Breast epithelium (tissue), 3 donors: ENCODE measurements at regions not wholly inside any gene's neighbourhood (a gene's known extent, or its start where the extent isn't known, plus 50 kb on each side); places are given as distances from the start of the nearest gene placed in this dataset.

Source experiments
- POLR2A ChIP-seq: fragments of 450-650 bp; IDR thresholded peaks from one replicate; pipeline ENCODE4 v1.6.1; 2016; ENCODE audit warnings: antibody characterized with exemption, mild to moderate bottlenecking, moderate library complexity
- POLR2AphosphoS5 ChIP-seq, 3 donors: sonication (generic); formaldehyde crosslinking; IDR thresholded peaks; one replicate each; pipeline ENCODE4 v1.6.1; 2017; ENCODE audit warnings: antibody characterized with exemption in 3 of 3
- TF ChIP-seq, protein P1 (sequence below), 3 donors: fragments of 450-650 bp; IDR thresholded peaks; one replicate each; pipeline ENCODE4 v1.5.1; 2016 to 2017; ENCODE audit warnings: antibody characterized with exemption in 3 of 3, mild to moderate bottlenecking in 3 of 3, moderate library complexity in 3 of 3

DNA sequence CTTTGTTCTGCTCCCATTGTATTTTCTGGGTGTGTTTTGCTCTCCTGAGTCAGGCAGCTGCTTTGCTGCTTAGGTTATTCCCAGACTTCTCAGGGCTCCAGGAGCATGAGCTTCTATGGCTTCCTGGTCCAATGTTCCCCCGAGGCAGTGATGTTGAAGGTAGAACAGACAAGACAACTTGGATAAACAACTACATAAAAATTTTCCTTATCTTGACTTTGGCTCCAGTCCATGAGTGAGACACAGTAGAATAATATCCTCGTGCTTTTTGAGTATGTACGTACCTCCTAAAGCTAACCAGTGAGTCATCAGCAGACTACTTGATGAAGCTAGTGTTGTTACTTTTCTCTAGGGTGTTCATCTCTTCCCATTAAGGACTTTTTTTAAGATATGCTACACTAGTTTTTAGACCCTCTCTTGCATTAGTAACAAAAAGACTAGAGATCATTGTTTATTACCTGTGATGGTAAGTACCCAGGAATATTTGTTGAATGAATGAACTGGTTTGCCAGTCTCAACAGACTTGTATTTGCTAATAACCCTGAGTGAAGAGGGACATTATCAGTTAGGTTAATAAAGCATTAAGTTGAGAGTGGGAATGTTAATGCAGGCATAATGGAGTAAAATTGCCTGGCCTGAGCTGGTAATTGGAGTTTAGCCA lies 131.9 kb downstream of the FHIP1A start:
- TF ChIP-seq POLR2A = no peak
- TF ChIP-seq, protein P1, sequence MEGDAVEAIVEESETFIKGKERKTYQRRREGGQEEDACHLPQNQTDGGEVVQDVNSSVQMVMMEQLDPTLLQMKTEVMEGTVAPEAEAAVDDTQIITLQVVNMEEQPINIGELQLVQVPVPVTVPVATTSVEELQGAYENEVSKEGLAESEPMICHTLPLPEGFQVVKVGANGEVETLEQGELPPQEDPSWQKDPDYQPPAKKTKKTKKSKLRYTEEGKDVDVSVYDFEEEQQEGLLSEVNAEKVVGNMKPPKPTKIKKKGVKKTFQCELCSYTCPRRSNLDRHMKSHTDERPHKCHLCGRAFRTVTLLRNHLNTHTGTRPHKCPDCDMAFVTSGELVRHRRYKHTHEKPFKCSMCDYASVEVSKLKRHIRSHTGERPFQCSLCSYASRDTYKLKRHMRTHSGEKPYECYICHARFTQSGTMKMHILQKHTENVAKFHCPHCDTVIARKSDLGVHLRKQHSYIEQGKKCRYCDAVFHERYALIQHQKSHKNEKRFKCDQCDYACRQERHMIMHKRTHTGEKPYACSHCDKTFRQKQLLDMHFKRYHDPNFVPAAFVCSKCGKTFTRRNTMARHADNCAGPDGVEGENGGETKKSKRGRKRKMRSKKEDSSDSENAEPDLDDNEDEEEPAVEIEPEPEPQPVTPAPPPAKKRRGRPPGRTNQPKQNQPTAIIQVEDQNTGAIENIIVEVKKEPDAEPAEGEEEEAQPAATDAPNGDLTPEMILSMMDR (IDR thresholded peaks at IDR 0.05) = no peak
- TF ChIP-seq POLR2AphosphoS5 (IDR thresholded peaks at IDR 0.05) = no peak
